WTC11 (cell line): ENCODE measurements at regions not wholly inside any gene's neighbourhood (a gene's known extent, or its start where the extent isn't known, plus 50 kb on each side); places are given as distances from the start of the nearest gene placed in this dataset.

Experiments
- ATAC-seq: fragments of 200-7000 bp; cut with Tn5 transposase; 2 replicates; pipeline ENCODE4 v1.10.0; 2021; ENCODE audit warnings: mild to moderate bottlenecking, moderate library complexity
- CTCF ChIA-PET: fragments of 300-600 bp; sonication (Branson Sonifier 250); formaldehyde crosslinking; loops from one replicate; lab custom pipeline; 2021; ENCODE audit warnings: antibody characterized with exemption; lab: Charles Lee
- POLR2A ChIA-PET: fragments of 350-600 bp; sonication (Branson Sonifier 250); formaldehyde crosslinking; loops from one replicate; lab custom pipeline; 2021; ENCODE audit warnings: antibody characterized with exemption; lab: Charles Lee
- DNase-seq: peaks from one replicate; pipeline ENCODE4 v3.0.0; 2021; ENCODE audit warnings: low spot score
- H3K27ac Mint-ChIP-seq: 2 replicates; pipeline ENCODE4 v1.8.0; 2021; ENCODE audit warnings: mixed read lengths
- H3K27me3 Mint-ChIP-seq: 2 replicates; pipeline ENCODE4 v1.8.0; 2021; ENCODE audit warnings: low read depth, mild to moderate bottlenecking, moderate library complexity, mixed read lengths
- H3K36me3 Mint-ChIP-seq: 2 replicates; pipeline ENCODE4 v1.8.0; 2021; ENCODE audit warnings: mixed read lengths
- H3K4me1 Mint-ChIP-seq: 2 replicates; pipeline ENCODE4 v1.8.0; 2022; ENCODE audit warnings: mixed read lengths
- H3K4me3 Mint-ChIP-seq: 2 replicates; pipeline ENCODE4 v1.8.0; 2021; ENCODE audit warnings: mild to moderate bottlenecking, moderate library complexity, mixed read lengths
- H3K9me3 Mint-ChIP-seq: 2 replicates; pipeline ENCODE4 v1.8.0; 2021; ENCODE audit warnings: mixed read lengths
- AR ChIP-seq: fragments of 250-450 bp; sonication (Bioruptor Pico); IDR thresholded peaks from 2 replicates; pipeline ENCODE4 v1.9.0; 2021; ENCODE audit warnings: mild to moderate bottlenecking
- CBFB ChIP-seq: sonication (generic); formaldehyde crosslinking; IDR thresholded peaks from 2 replicates; pipeline ENCODE4 v1.8.1; 2022; ENCODE audit warnings: mild to moderate bottlenecking, low read depth, missing genetic modification reagents
- CTCF ChIP-seq: fragments of 200-600 bp; IDR thresholded peaks from 2 replicates; pipeline ENCODE4 v1.8.0; 2022; ENCODE audit warnings: antibody characterized with exemption
- ELF4 ChIP-seq: sonication (generic); formaldehyde crosslinking; IDR thresholded peaks from 2 replicates; pipeline ENCODE4 v1.8.1; 2022; ENCODE audit warnings: low read depth, mild to moderate bottlenecking, moderate library complexity, missing genetic modification reagents
- ESRRA ChIP-seq: sonication (generic); formaldehyde crosslinking; IDR thresholded peaks from 2 replicates; pipeline ENCODE4 v1.8.1; 2022; ENCODE audit warnings: mild to moderate bottlenecking, missing genetic modification reagents, borderline replicate concordance
- FOXJ3 ChIP-seq: sonication (generic); formaldehyde crosslinking; IDR thresholded peaks from 2 replicates; pipeline ENCODE4 v1.9.0; 2021; ENCODE audit warnings: missing genetic modification reagents, mild to moderate bottlenecking, borderline replicate concordance
- FOXK1 ChIP-seq: sonication (generic); formaldehyde crosslinking; IDR thresholded peaks from 2 replicates; pipeline ENCODE4 v1.8.0; 2022; ENCODE audit warnings: mild to moderate bottlenecking, moderate library complexity, missing genetic modification reagents
- MXD4 ChIP-seq: fragments of 250-450 bp; sonication (Bioruptor Pico); IDR thresholded peaks from 2 replicates; pipeline ENCODE4 v1.8.0; 2021; ENCODE audit warnings: mild to moderate bottlenecking, moderate library complexity, borderline replicate concordance
- NFATC4 ChIP-seq: fragments of 250-450 bp; sonication (Bioruptor Pico); IDR thresholded peaks from 2 replicates; pipeline ENCODE4 v1.9.0; 2021; ENCODE audit warnings: mild to moderate bottlenecking
- NFYB ChIP-seq: sonication (generic); formaldehyde crosslinking; conservative IDR thresholded peaks from 2 replicates; pipeline ENCODE4 v1.8.0; 2022; ENCODE audit warnings: low read depth, missing genetic modification reagents
- OVOL2 ChIP-seq: fragments of 250-450 bp; sonication (Bioruptor Pico); IDR thresholded peaks from 2 replicates; pipeline ENCODE4 v1.9.0; 2021; ENCODE audit warnings: mild to moderate bottlenecking, borderline replicate concordance
- SMAD4 ChIP-seq: sonication (generic); formaldehyde crosslinking; IDR thresholded peaks from 2 replicates; pipeline ENCODE4 v1.8.0; 2022; ENCODE audit warnings: mild to moderate bottlenecking, missing genetic modification reagents
- SOX15 ChIP-seq: fragments of 250-450 bp; sonication (Bioruptor Pico); IDR thresholded peaks from 2 replicates; pipeline ENCODE4 v1.9.0; 2021; ENCODE audit warnings: mild to moderate bottlenecking
- SP1 ChIP-seq: sonication (generic); formaldehyde crosslinking; conservative IDR thresholded peaks from 2 replicates; pipeline ENCODE4 v1.8.1; 2022; ENCODE audit warnings: missing genetic modification reagents
- STAT6 ChIP-seq: sonication (generic); formaldehyde crosslinking; conservative IDR thresholded peaks from 2 replicates; pipeline ENCODE4 v1.8.1; 2023; ENCODE audit warnings: mild to moderate bottlenecking, low read depth, missing genetic modification reagents, moderate library complexity
- TCF7 ChIP-seq: sonication (generic); formaldehyde crosslinking; IDR thresholded peaks from 2 replicates; pipeline ENCODE4 v1.8.0; 2022; ENCODE audit warnings: mild to moderate bottlenecking, low read depth, missing genetic modification reagents, moderate library complexity
- ZNF281 ChIP-seq: sonication (generic); formaldehyde crosslinking; IDR thresholded peaks from 2 replicates; pipeline ENCODE4 v1.8.0; 2023; ENCODE audit warnings: mild to moderate bottlenecking, missing genetic modification reagents
- ZNF425 ChIP-seq: fragments of 250-450 bp; sonication (Bioruptor Pico); conservative IDR thresholded peaks from 2 replicates; pipeline ENCODE4 v1.9.0; 2021; ENCODE audit warnings: mild to moderate bottlenecking
- ZNF512 ChIP-seq: sonication (generic); formaldehyde crosslinking; IDR thresholded peaks from 2 replicates; pipeline ENCODE4 v1.8.1; 2022; ENCODE audit warnings: missing genetic modification reagents, borderline replicate concordance
- ZNF671 ChIP-seq: fragments of 250-450 bp; sonication (Bioruptor Pico); IDR thresholded peaks from 2 replicates; pipeline ENCODE4 v1.8.0; 2021; ENCODE audit warnings: mild to moderate bottlenecking

- TF ChIP-seq CTCF (no peak), FOXK1 (CRISPR knock-in tag) (no peak), ZNF512 (no peak), MXD4 (CRISPR knock-in tag) (no peak), SP1 (CRISPR knock-in tag) (no peak), SOX15 (CRISPR knock-in tag) (no peak), ESRRA (CRISPR knock-in tag) (no peak), ZNF671 (CRISPR knock-in tag) (no peak), NFATC4 (no peak)
Observed at GRCh38 chr14:61881046-61881445, 118.8 kb downstream of the SNAPC1 start (continued).

GRCh38 chr14:61884711-61885110 lies 122.5 kb downstream of the SNAPC1 start:
- CTCF ChIA-PET = no interaction called here
- DNase-seq (no peak), ATAC-seq (no peak)
- Mint-ChIP-seq H3K4me1 (peaks cover 12% of the 10 kb centered on the region), H3K27me3 (no peaks in the 10 kb centered on the region), H3K9me3 (peaks cover 8% of the 10 kb centered on the region), H3K4me3 (no peak overlapping the region), H3K36me3 (peaks cover 6% of the 10 kb centered on the region), H3K27ac (no peak overlapping the region)
- TF ChIP-seq OVOL2 (CRISPR knock-in tag) (no peak), TCF7 (CRISPR knock-in tag) (no peak), ZNF281 (CRISPR knock-in tag) (no peak), ZNF425 (CRISPR knock-in tag) (no peak), CBFB (CRISPR knock-in tag) (no peak), ELF4 (CRISPR knock-in tag) (no peak), SMAD4 (CRISPR knock-in tag) (no peak), NFYB (no peak), AR (no peak), STAT6 (CRISPR knock-in tag) (no peak), FOXJ3 (CRISPR knock-in tag) (no peak), MXD4 (CRISPR knock-in tag) (no peak)
- POLR2A ChIA-PET = no interaction called here
